ENCODE measurements at regions not wholly inside any gene's neighbourhood (a gene's known extent, or its start where the extent isn't known, plus 50 kb on each side); places are given as distances from the start of the nearest gene placed in this dataset.

DNA sequence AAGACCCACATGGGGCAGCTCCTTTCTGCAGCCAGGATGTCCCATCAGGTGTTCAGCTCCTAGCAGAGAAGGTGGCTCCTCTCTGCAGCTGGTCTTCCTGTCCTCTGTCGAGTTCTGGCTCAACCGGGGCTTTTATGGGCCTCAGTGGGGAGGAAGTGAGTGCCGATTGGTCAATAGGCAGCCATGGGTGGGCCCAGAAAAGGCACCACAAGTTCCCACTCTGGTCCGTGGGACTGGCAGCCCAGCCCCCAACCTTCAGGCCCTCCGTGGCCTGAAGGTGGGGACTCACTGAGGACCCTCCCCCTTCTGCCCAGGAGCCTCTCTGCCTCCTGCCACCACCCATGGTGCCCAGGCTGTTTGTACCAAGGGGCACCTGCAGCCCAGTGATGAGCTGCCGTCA is 161.7 kb upstream of the DUSP10 start:
- Histone ChIP-seq H3K4me3 (no peak overlapping the region), H3K27me3 (no peaks in the 10 kb centered on the region), H3K4me2 (no peak overlapping the region), H3K9me2 (replicated peaks; ENCODE audit: insufficient read depth) (no peaks in the 10 kb centered on the region), H3K9me3 (ENCODE audit: low read depth) (no peaks in the 10 kb centered on the region), H3K4me1 (ENCODE audit: insufficient read depth) (no peaks in the 10 kb centered on the region), H4K20me1 (ENCODE audit: insufficient read depth, poor library complexity, severe bottlenecking) (no peaks in the 10 kb centered on the region), H3K27ac (no peak overlapping the region), H3K79me2 (no peaks in the 10 kb centered on the region), H2AFZ (no peak overlapping the region), H3K36me3 (replicated peaks; ENCODE audit: insufficient read depth, low read depth) (no peaks in the 10 kb centered on the region)
- no peak for DNase-seq (ENCODE audit: low spot score)
- no peak for TF ChIP-seq EZH2phosphoT487 (IDR thresholded peaks at IDR 0.05; ENCODE audit: low read depth, severe bottlenecking, unreplicated experiment)
- TF ChIP-seq EZH2 (IDR thresholded peaks at IDR 0.05; ENCODE audit: borderline replicate concordance) = no peak
- TF ChIP-seq, protein P1, sequence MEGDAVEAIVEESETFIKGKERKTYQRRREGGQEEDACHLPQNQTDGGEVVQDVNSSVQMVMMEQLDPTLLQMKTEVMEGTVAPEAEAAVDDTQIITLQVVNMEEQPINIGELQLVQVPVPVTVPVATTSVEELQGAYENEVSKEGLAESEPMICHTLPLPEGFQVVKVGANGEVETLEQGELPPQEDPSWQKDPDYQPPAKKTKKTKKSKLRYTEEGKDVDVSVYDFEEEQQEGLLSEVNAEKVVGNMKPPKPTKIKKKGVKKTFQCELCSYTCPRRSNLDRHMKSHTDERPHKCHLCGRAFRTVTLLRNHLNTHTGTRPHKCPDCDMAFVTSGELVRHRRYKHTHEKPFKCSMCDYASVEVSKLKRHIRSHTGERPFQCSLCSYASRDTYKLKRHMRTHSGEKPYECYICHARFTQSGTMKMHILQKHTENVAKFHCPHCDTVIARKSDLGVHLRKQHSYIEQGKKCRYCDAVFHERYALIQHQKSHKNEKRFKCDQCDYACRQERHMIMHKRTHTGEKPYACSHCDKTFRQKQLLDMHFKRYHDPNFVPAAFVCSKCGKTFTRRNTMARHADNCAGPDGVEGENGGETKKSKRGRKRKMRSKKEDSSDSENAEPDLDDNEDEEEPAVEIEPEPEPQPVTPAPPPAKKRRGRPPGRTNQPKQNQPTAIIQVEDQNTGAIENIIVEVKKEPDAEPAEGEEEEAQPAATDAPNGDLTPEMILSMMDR (IDR thresholded peaks at IDR 0.05; ENCODE audit: poor library complexity) = no peak
- WGBS (ENCODE audit: low lambda C conversion rate, missing lambda C conversion rate) = 89% methylated on average over 6 of the region's 6 CpGs

DNA sequence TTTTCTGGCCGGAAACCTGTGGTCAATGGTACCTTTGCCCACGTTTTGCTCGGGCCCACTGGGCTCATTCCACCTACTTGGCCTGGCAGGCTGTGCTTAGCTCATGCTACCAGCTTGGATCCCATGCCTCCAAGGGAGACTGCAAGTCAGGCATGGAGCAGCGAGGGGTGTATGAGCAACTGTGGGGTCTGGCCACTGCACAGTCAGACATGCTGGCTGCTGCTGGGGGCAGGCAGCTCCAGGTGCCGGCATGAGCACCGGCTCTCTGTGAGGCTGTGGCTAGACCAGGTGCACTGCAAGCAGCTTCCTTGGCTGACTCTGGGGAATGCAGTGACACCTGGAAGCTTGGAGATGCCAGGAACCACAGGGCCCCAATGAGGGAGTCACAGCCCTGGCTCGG is 161.1 kb upstream of the DUSP10 start:
- no peak for DNase-seq (ENCODE audit: low spot score)
- TF ChIP-seq EZH2phosphoT487 (IDR thresholded peaks at IDR 0.05; ENCODE audit: low read depth, severe bottlenecking, unreplicated experiment) = no peak
- no peak for TF ChIP-seq EZH2 (IDR thresholded peaks at IDR 0.05; ENCODE audit: borderline replicate concordance)
- TF ChIP-seq, protein P1 (IDR thresholded peaks at IDR 0.05; ENCODE audit: poor library complexity) = no peak
- Histone ChIP-seq H3K4me3 (no peak overlapping the region), H3K79me2 (no peaks in the 10 kb centered on the region), H3K27ac (no peak overlapping the region), H3K27me3 (no peaks in the 10 kb centered on the region), H4K20me1 (ENCODE audit: insufficient read depth, poor library complexity, severe bottlenecking) (no peaks in the 10 kb centered on the region), H3K4me1 (ENCODE audit: insufficient read depth) (no peaks in the 10 kb centered on the region), H3K9me2 (replicated peaks; ENCODE audit: insufficient read depth) (no peaks in the 10 kb centered on the region), H3K36me3 (replicated peaks; ENCODE audit: insufficient read depth, low read depth) (no peaks in the 10 kb centered on the region), H3K4me2 (no peak overlapping the region), H2AFZ (no peak overlapping the region), H3K9me3 (ENCODE audit: low read depth) (no peaks in the 10 kb centered on the region)
- 95% methylated on average over 7 of the region's 7 CpGs for WGBS (ENCODE audit: low lambda C conversion rate, missing lambda C conversion rate)

DNA sequence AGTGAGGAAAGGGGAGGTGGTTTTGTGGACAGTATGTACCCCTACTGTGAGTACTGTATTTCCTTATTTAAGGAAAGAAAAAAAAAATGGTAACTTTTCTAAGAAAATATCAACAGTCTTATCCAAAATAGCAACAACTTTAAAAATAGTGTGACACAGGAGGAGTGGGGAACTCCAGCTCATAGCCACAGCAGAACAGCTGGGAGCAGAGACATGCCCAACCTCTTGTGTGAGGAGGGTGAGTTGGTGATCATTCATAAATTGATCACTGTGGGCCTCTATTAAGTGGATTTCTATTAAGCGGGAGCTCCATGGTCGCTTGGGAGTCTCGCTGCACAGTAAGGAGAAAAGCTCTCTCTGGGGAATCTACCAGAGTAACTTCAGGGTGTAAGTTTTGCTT is 158.8 kb upstream of the DUSP10 start:
- Histone ChIP-seq H3K4me1 (ENCODE audit: insufficient read depth) (no peaks in the 10 kb centered on the region), H3K9me3 (ENCODE audit: low read depth) (no peaks in the 10 kb centered on the region), H4K20me1 (ENCODE audit: insufficient read depth, poor library complexity, severe bottlenecking) (no peaks in the 10 kb centered on the region), H3K79me2 (no peaks in the 10 kb centered on the region), H3K36me3 (replicated peaks; ENCODE audit: insufficient read depth, low read depth) (no peaks in the 10 kb centered on the region), H3K9me2 (replicated peaks; ENCODE audit: insufficient read depth) (no peaks in the 10 kb centered on the region), H3K27me3 (no peaks in the 10 kb centered on the region), H2AFZ (no peak overlapping the region), H3K4me2 (no peak overlapping the region), H3K27ac (no peak overlapping the region), H3K4me3 (no peak overlapping the region)
- TF ChIP-seq EZH2 (IDR thresholded peaks at IDR 0.05; ENCODE audit: borderline replicate concordance) (no peak), EZH2phosphoT487 (IDR thresholded peaks at IDR 0.05; ENCODE audit: low read depth, severe bottlenecking, unreplicated experiment) (no peak)
- TF ChIP-seq, protein P1 (IDR thresholded peaks at IDR 0.05; ENCODE audit: poor library complexity) = no peak
- 98% methylated on average over 3 of the region's 3 CpGs for WGBS (ENCODE audit: low lambda C conversion rate, missing lambda C conversion rate)
- DNase-seq (ENCODE audit: low spot score) = no peak

DNA sequence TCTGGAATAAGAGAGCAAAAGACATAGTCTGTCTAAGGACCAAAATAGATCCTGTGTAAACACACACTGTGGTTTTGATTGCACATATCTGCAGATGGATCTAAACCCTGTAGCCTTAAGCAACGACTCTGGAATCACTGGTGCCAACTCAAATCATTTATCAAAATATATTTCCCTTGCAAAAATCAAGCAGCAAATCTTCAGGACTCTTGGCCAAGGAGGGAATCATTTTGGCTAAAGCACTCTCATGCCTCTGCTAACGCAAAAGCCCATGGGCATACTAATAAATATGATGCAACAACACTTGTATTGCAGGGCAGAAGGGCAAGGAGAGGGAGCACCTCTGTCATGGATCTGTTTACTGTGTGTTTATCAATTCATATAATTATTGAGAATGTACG is 155.4 kb upstream of the DUSP10 start:
- TF ChIP-seq EZH2 (IDR thresholded peaks at IDR 0.05; ENCODE audit: borderline replicate concordance) = no peak
- TF ChIP-seq, protein P1 (IDR thresholded peaks at IDR 0.05; ENCODE audit: poor library complexity) = no peak
- TF ChIP-seq EZH2phosphoT487 (IDR thresholded peaks at IDR 0.05; ENCODE audit: low read depth, severe bottlenecking, unreplicated experiment) = no peak
- H4K20me1 ChIP-seq (ENCODE audit: insufficient read depth, poor library complexity, severe bottlenecking) = no peaks in the 10 kb centered on the region
- H3K27ac ChIP-seq = no peak overlapping the region
- WGBS (ENCODE audit: low lambda C conversion rate, missing lambda C conversion rate) = 45% methylated on average over 3 of the region's 3 CpGs
- no peaks in the 10 kb centered on the region for H3K9me2 ChIP-seq (replicated peaks; ENCODE audit: insufficient read depth)
- H3K79me2 ChIP-seq = no peaks in the 10 kb centered on the region
- H3K4me2 ChIP-seq = no peak overlapping the region
- no peaks in the 10 kb centered on the region for H3K4me1 ChIP-seq (ENCODE audit: insufficient read depth)
- DNase-seq (ENCODE audit: low spot score) = no peak
- peak overlapping the region; percentile 14 for H2AFZ ChIP-seq
- H3K36me3 ChIP-seq (replicated peaks; ENCODE audit: insufficient read depth, low read depth) = no peaks in the 10 kb centered on the region
- H3K9me3 ChIP-seq (ENCODE audit: low read depth) = no peaks in the 10 kb centered on the region
- no peaks in the 10 kb centered on the region for H3K27me3 ChIP-seq
- no peak overlapping the region for H3K4me3 ChIP-seq

All from hepatocyte (in vitro differentiated cells).